HG03432 (cell line): ENCODE measurements at regions not wholly inside any gene's neighbourhood (a gene's known extent, or its start where the extent isn't known, plus 50 kb on each side); places are given as distances from the start of the nearest gene placed in this dataset.
"Not testable (repeated sequence)": the region's sequence is repeated elsewhere in the genome, so short reads cannot be mapped to it uniquely, and the experiment has no call there.

Source experiments
- ATAC-seq: cut with Tn5 transposase; IDR thresholded peaks from one replicate; pipeline ENCODE4 v1.9.1; 2021; ENCODE audit warnings: mild to moderate bottlenecking, moderate library complexity; ENCODE audit not compliant: unreplicated experiment

DNA sequence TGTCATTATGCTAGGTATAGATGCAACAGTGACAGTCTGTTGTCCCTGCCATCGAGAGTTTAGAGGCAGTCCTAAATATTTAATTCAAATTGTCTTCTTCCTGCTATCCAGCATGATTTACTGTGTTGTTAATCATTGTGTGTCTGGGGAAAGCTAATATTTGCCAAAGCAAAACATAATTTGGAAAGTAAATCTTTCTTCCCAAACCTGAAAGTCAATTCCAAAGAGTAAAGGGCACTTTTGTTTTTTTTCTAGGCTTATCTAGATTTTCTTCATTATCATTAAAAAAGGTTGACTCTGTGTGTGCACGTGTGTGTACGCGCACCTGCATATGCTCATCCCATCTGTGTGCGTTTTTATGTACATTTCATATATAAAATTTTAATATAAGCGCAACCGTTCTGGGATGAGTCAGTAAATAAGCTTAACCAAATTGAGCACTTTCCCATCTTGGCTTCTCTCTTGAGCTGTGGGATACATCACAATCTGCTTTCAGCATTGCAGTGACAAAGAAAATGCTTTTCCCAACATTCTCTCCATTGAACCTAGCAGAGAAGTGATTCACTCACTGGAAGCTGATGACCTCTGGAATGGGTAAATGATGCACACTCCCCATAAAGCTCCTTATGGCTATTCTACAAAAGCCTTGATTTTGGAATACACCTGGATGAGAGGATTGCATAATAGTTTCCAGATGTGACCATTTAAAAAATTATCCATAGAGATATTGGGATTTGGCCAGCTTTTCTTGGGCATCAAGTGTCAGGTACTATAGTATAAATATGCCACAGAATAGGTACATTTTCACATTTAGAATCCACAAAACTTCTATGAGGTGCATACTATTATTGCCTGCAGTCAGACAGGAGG, 488.4 kb downstream of the ADCYAP1 start:
- no peak for ATAC-seq

DNA sequence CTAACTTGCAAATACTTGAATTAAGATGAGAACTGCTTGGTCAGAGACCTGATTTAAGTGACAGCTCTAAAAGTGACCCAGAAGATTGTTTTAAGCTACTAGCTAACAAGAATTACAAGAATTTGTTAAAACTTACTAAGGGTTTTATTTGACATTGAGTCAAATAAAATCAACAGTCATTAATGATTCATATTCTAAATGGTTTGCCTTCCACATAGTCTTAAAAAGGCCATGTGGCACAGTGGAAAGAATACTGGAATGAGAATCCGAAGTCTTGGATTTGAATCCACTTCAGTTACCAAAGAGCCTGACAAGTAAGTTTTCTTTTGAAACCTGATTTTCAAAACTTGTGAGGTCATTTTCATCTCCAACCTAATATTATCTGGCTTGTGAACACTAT, 489.3 kb downstream of the ADCYAP1 start:
- no peak for ATAC-seq

GRCh38 chr18:1394426-1394825, 489.8 kb downstream of the ADCYAP1 start:
- no peak for ATAC-seq

GRCh38 chr18:1394966-1395365, 490.3 kb downstream of the ADCYAP1 start:
- no peak for ATAC-seq

DNA sequence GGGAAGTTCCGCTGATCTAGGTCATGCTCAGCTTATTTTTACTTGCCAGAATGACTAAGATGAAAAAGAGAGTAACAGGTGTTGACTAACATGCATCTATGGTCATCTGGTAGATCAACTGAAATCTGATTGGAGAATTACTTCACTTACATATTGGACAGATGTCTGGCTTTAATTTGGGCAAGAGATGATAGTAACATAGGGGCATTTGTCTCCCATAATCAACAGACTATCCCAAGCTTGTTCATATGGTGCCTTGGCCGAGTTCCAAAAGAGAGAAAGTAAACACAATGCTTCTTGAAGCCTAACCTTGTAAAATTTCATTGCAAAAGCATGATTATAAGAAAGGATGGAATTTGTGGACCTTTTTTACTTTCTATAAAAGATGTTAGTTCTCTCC, 503.7 kb downstream of the ADCYAP1 start:
- ATAC-seq: no peak

DNA sequence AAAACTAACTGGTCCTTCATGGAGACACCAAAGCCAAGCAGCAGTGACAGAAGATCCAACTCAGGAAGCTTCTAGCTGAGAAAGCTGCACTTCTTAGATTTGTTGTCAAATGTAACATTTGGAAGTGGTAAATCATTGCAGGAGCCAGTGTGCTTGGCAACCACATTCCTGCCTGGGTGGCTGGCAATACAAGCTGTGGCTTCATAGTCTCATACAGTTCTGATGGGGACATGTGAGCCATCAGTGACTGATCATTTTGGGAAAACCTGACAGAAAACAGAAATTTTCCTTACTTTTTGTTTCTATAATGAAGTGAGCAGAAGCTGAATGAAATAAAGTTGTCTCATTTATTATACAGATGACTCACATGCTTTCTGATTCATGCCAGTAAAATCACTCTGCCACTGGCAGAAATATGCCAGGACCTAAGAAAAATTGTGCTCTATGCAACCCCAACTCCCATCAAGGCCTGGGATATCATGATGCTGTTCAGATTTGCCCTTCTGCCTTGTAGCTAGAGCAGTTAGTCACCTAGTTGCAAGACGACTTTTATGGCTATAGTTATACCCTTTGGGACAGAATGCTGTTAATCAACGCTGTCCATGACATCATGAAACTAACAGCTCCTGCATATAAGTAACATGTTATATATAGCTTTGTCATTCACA, 508.1 kb downstream of the ADCYAP1 start:
- no peak for ATAC-seq

- ATAC-seq: no peak
These were observed 508.6 kb downstream of the ADCYAP1 start for GRCh38 chr18:1413323-1413675.

DNA sequence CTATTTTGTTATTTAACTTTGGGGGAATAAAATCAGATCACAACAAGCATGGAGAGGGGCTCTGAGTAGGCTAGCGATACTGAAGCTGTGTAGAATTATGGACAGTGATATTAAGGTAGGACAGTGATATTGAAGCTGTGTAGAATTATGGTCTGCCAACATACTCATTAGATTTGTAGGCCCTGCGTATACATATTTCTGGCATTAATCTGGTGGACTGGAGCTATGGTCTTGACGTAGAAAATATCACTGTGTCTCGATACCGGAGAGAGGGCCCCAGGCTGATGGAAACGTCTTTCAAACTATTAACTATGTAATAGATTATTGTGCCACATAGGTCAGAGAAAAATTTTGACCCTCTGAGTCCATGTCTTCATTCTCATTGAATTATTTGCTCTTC, 511.4 kb downstream of the ADCYAP1 start:
- ATAC-seq: no peak

DNA sequence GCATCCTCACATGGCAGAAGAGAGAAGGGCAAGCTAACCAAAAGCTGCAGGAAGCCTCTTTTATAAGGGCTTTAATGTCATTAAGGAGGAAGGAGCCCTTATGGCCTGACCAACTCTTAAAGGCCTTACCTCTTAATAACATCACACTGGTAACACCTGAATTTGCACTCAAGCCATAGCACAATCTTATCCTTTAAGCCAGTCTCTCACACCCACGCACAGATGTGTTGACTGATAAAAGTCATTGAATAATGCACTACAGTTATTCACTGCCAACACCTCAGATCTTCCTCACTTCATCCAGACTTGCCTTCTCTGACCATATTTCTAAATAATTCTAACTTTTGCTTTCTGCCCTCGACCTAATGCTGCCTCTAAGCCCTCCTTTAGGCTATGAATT, 516.8 kb downstream of the ADCYAP1 start:
- ATAC-seq: no peak

- no peak for ATAC-seq
These were observed 518.0 kb downstream of the ADCYAP1 start for GRCh38 chr18:1422634-1423033.

DNA sequence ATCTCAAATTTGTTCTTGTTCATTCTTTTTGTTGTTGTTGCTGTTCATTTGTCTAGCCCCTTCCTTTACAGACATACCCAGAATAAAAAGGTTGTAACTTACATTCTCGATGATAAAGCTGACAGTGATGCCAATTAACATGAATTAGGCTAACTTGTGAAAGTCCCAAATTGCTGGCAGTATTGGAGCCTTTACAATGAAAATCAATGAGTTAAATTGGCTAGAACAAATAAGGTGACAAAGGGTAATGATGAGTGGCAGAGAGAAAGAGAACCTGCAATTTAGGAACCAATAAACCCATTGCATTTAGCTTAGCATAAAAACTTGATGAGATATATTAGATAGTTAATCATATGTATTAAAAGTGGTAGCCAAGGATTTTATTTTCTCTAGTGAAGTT, 521.0 kb downstream of the ADCYAP1 start:
- no peak for ATAC-seq

- no peak for ATAC-seq
These were observed 530.8 kb downstream of the ADCYAP1 start for GRCh38 chr18:1435487-1435886.

DNA sequence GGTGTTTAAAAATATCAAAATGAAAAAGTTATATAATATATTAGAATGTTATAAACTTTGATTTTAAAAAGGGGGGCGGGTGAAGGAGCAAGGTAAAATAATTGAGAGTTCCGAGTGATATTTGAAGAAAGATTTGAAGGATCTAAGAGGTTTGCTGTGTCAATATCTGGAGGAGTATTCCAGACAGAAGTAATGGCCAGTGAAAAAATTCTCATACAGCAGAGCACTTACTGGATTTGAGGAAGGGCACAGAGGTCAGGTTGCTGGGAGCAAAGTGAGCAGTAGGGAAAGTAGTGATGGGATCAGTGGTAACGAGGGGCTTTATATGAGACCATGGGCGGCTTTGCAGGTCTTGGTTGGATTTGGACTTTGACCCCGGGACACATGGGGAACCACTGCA, 531.5 kb downstream of the ADCYAP1 start:
- no peak for ATAC-seq

DNA sequence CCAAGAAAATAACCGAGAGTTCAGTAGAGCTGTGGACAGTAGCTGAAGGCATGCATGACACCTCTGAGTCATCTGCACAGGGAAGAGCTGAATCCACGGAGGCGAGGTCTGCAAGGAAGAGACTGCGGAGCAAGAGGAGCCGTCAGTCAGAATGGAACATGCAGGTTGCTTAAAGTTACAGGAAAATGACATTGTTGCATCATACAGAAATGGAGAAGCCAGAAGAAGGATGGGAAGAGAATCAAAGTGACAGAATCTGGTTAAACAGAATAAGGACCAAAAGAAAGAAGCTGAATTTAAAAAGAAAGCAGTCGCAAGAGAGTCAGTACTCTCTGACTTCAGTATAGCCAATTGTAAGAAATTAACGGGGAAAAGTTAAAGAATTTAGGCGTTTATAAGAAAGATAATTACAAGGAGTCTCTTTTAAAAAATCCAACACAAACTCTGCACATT, 533.8 kb downstream of the ADCYAP1 start:
- ATAC-seq: no peak

DNA sequence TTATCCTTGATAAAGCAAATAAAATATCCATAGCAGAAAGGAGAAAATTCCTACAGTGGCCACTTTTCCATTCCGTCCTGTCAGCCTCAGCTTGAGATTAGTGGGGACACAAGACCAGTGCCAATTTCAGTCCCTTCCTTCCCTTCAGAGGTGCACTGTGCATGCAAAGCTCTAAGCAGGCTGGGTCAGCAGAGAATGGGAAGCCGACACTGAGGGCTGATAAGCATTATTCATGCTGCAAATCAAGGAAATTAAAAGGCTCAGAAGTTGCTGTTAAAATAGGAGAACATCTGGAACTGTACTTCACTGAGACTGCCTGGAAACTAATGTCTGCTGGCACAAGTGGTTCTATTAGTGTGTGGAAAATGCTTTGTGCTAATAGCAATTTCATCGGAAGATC, 534.3 kb downstream of the ADCYAP1 start:
- ATAC-seq: no peak

- ATAC-seq: not testable (repeated sequence)
These were observed 539.4 kb downstream of the ADCYAP1 start for GRCh38 chr18:1444062-1444461.

- no peak for ATAC-seq
These were observed 542.1 kb downstream of the ADCYAP1 start for GRCh38 chr18:1446765-1447164.

- no peak for ATAC-seq
These were observed 548.1 kb downstream of the ADCYAP1 start for GRCh38 chr18:1452821-1453220.

DNA sequence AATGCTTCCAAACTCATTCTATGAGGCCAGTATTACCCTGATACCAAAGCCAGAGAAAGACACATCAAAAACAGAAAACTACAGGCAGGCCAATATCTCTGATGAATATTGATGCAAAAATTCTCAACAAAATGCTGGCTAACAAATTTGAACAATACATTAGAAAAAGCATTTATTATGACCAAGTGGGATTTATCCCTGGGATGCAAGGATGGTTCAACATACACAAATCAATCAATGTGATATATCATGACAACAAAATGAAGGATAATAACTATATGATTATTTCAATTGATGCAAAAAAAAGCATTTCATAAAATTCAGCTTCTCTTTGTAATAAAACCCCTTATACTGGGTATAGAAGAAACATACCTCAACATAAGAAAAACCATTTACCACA, 550.9 kb downstream of the ADCYAP1 start:
- ATAC-seq: no peak

GRCh38 chr18:1458547-1458946, 553.9 kb downstream of the ADCYAP1 start:
- ATAC-seq: no peak

DNA sequence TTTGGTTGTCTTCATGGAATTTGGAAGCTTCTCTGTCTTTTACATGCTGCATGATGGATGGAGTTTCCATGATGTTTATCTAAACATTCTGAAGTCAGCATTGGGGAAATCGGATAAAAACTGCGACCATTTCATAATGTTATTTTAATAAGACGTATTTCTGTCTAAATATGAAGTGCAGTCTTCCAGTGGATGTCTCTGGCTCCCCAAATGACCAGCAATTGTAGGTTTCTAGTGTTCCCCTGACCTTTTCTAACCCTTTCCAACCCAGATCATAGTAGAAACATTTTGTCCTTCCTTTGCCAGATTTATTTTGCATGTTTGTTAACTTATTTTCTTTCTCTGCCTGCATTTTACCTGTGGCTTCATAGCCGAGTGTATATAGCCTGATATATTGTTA, 559.3 kb downstream of the ADCYAP1 start:
- no peak for ATAC-seq

DNA sequence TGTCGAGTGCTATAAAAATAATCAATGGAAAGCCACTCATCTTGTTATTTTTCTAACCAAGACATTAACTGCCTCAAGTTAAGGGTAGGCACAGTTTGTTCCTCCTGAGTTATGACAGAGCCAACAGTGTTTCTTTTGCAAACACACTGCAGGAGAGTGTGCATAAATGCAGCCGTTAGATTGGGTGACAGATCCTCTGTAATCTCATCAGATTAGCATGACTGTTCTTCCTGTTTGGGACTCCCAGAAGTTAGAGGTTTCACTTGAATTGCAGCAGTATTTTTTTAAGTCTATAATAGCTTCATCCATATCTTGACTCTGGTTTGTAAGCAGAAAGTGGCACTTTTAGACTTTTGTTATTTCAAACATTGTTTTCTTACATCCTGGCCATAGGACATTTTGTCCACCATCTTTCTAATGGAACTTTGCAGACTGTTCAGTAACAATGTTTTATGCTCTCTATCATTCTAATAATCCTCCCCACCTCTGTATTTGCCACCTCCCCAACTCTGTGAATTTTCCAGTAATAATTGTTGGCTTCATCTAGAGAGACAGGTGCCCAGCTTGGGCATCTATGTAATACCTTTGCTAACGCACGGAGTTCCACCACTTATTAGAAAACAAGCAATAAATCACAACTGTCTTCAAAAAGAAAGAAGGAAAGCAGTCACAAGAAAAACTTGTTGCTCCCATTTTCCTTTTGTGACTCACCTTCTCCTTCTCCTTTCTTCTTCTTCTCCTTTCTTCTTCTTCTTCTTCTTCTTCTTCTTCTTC, 560.0 kb downstream of the ADCYAP1 start:
- ATAC-seq: no peak
